AG08395 (cell line): ENCODE measurements at regions not wholly inside any gene's neighbourhood (a gene's known extent, or its start where the extent isn't known, plus 50 kb on each side); places are given as distances from the start of the nearest gene placed in this dataset.
"Not testable (repeated sequence)": the region's sequence is repeated elsewhere in the genome, so short reads cannot be mapped to it uniquely, and the experiment has no call there.

Experiments
- DNase-seq: peaks from one replicate; pipeline ENCODE4 v3.0.0; 2012; ENCODE audit warnings: mixed read lengths, low spot score

- DNase-seq, result no peak
Measured at GRCh38 chr20:51125105-51125504, 102.2 kb upstream of the KCNG1 start.

GRCh38 chr20:51123887-51124286, 101.0 kb upstream of the KCNG1 start:
- not testable (repeated sequence) for DNase-seq

GRCh38 chr20:51122931-51123658, 100.2 kb upstream of the KCNG1 start:
- DNase-seq, result no peak

GRCh38 chr20:51121901-51122412, 99.0 kb upstream of the KCNG1 start:
- DNase-seq, result peak; percentile 57

- DNase-seq, result no peak
Measured at GRCh38 chr20:51121272-51121671, 98.4 kb upstream of the KCNG1 start.

GRCh38 chr20:51120868-51121267, 98.0 kb upstream of the KCNG1 start:
- no peak for DNase-seq

- no peak for DNase-seq
Measured at GRCh38 chr20:51120438-51120837, 97.5 kb upstream of the KCNG1 start.

GRCh38 chr20:51119914-51120313, 97.0 kb upstream of the KCNG1 start:
- DNase-seq, result no peak

- no peak for DNase-seq
Measured at GRCh38 chr20:51118985-51119527, 96.1 kb upstream of the KCNG1 start.

GRCh38 chr20:51118216-51118615, 95.3 kb upstream of the KCNG1 start:
- no peak for DNase-seq

- no peak for DNase-seq
Measured at GRCh38 chr20:51116765-51117686, 94.1 kb upstream of the KCNG1 start.

- DNase-seq, result no peak
Measured at GRCh38 chr20:51111290-51111689, 88.4 kb upstream of the KCNG1 start.

- DNase-seq, result no peak
Measured at GRCh38 chr20:51108638-51109363, 85.9 kb upstream of the KCNG1 start.

- DNase-seq, result no peak
Measured at GRCh38 chr20:51106011-51106410, 83.1 kb upstream of the KCNG1 start.

GRCh38 chr20:51104960-51105920, 82.3 kb upstream of the KCNG1 start:
- no peak for DNase-seq

GRCh38 chr20:51100617-51101016, 77.7 kb upstream of the KCNG1 start:
- DNase-seq, result no peak

- no peak for DNase-seq
Measured at GRCh38 chr20:51098284-51098810, 75.4 kb upstream of the KCNG1 start.

GRCh38 chr20:51097351-51098120, 74.6 kb upstream of the KCNG1 start:
- no peak for DNase-seq

GRCh38 chr20:51096582-51097267, 73.8 kb upstream of the KCNG1 start:
- DNase-seq, result no peak
